ENCODE measurements at regions not wholly inside any gene's neighbourhood (a gene's known extent, or its start where the extent isn't known, plus 50 kb on each side); places are given as distances from the start of the nearest gene placed in this dataset.

- no peak overlapping the region for H3K4me2 ChIP-seq (ENCODE audit: insufficient read depth in 1 of 2, low read depth in 2 of 2, low read length in 2 of 2)
- CTCF ChIA-PET (ENCODE audit: partially characterized antibody), result interaction anchor here (0.7 to 2.9 kb wide), 4 partner anchors 8 to 208 kb away, joined by 3 to 26 read pairs (median 3); no protein-coding TSS in a partner anchor
- TF ChIP-seq HDAC6 (IDR thresholded peaks at IDR 0.05; ENCODE audit: low read depth, low read length), result no peak
- no peak for TF ChIP-seq EZH2 (IDR thresholded peaks at IDR 0.05; ENCODE audit: low read depth, low read length, severe bottlenecking)
- TF ChIP-seq ASH2L (IDR thresholded peaks at IDR 0.05; ENCODE audit: low read length), result no peak
- no peak for TF ChIP-seq USF2 (IDR thresholded peaks at IDR 0.05; ENCODE audit: low read length)
- no peak for TF ChIP-seq ATF3 (IDR thresholded peaks at IDR 0.05; ENCODE audit: insufficient read depth, low read depth, low read length)
- TF ChIP-seq BCL11A (IDR thresholded peaks at IDR 0.05; ENCODE audit: low read depth in 2 of 2, low read length in 2 of 2), result no peak
- TF ChIP-seq SIRT6 (IDR thresholded peaks at IDR 0.05; ENCODE audit: low read length), result no peak
- TF ChIP-seq POLR2A (IDR thresholded peaks at IDR 0.05; ENCODE audit: control extremely low read depth in 1 of 2, low read depth in 2 of 2, low read length in 2 of 2), result no peak
- TF ChIP-seq TCF12 (IDR thresholded peaks at IDR 0.05; ENCODE audit: low read depth, low read length), result no peak
- no peak for TF ChIP-seq EP300 (IDR thresholded peaks at IDR 0.05; ENCODE audit: borderline replicate concordance in 1 of 2, low read depth in 2 of 2, low read length in 2 of 2)
- no peak for TF ChIP-seq SUZ12 (IDR thresholded peaks at IDR 0.05; ENCODE audit: low read length)
- no peak for TF ChIP-seq RXRA (IDR thresholded peaks at IDR 0.05; ENCODE audit: insufficient read depth, low read depth, low read length)
These were observed 313.5 kb upstream of the MSX2 start for GRCh38 chr5:174410716-174411478.

More at GRCh38 chr5:174410716-174411478, 313.5 kb upstream of the MSX2 start:
- no peak overlapping the region for H3K27ac ChIP-seq (ENCODE audit: low read depth, low read length)
- H3K56ac ChIP-seq (replicated peaks; ENCODE audit: insufficient read length, low read depth, low read length), result no peak overlapping the region
- no peak for FAIRE-seq
- no peaks in the 10 kb centered on the region for H4K20me1 ChIP-seq (replicated peaks in 1 of 2; ENCODE audit: control insufficient read depth in 1 of 2, insufficient read depth in 2 of 2, low read length in 2 of 2)
- H3K79me1 ChIP-seq (ENCODE audit: low read depth, low read length), result no peaks in the 10 kb centered on the region
- H4K8ac ChIP-seq (ENCODE audit: extremely low read depth, insufficient read depth, low read length), result no peak overlapping the region
- H3K9ac ChIP-seq (replicated peaks in 1 of 4; ENCODE audit: extremely low read depth in 1 of 4, low read depth in 3 of 4, low read length in 3 of 4), result no peak overlapping the region
- no peak overlapping the region for H3K4me3 ChIP-seq (ENCODE audit: extremely low read depth in 1 of 4, insufficient read depth in 2 of 4, low read depth in 3 of 4, low read length in 4 of 4)
- no peak for DNase-seq (ENCODE audit: low read depth in 1 of 2, low spot score in 2 of 2)
- POLR2A ChIA-PET (ENCODE audit: partially characterized antibody), result no interaction called here
- no peak overlapping the region for H4K91ac ChIP-seq (replicated peaks; ENCODE audit: insufficient read length, low read length)
- H2AFZ ChIP-seq (ENCODE audit: low read length), result no peak overlapping the region
- no peaks in the 10 kb centered on the region for H3K4me1 ChIP-seq (replicated peaks in 1 of 4; ENCODE audit: control insufficient read depth in 3 of 4, insufficient read depth in 4 of 4, low read length in 3 of 4)
- 86% methylated on average over 12 of the region's 12 CpGs; no CpG with 5 or more reads in 1 of the 2 experiments for WGBS, 2 experiments (ENCODE audit: extremely low coverage in 1 of 2, insufficient coverage in 1 of 2, insufficient read length in 1 of 2, insufficient replicate concordance in 2 of 2, low coverage in 1 of 2, low lambda C conversion rate in 2 of 2, missing lambda C conversion rate in 1 of 2)
- H2BK20ac ChIP-seq (ENCODE audit: low read length), result no peak overlapping the region
- H3K79me2 ChIP-seq (ENCODE audit: control insufficient read depth in 1 of 2, insufficient read depth in 2 of 2, low read length in 2 of 2), result no peaks in the 10 kb centered on the region
- no peak overlapping the region for H2BK120ac ChIP-seq (replicated peaks; ENCODE audit: low read depth, low read length)
- H3K9me3 ChIP-seq (ENCODE audit: insufficient read depth in 2 of 2, low read depth in 1 of 2, low read length in 1 of 2), result no peaks in the 10 kb centered on the region; a peak in 1 of 4 replicates
- no peak overlapping the region for H3K14ac ChIP-seq (ENCODE audit: insufficient read length)
- H3K4ac ChIP-seq (replicated peaks; ENCODE audit: insufficient read length, low read depth, low read length), result no peak overlapping the region
- no peaks in the 10 kb centered on the region for H3K27me3 ChIP-seq (replicated peaks in 1 of 4; ENCODE audit: control insufficient read depth in 3 of 4, extremely low read depth in 1 of 4, insufficient read depth in 3 of 4, low read length in 3 of 4)
- H2BK5ac ChIP-seq (ENCODE audit: low read depth, low read length), result no peak overlapping the region
- H3K23me2 ChIP-seq (ENCODE audit: low read depth, low read length), result no peaks in the 10 kb centered on the region
- no peak overlapping the region for H2BK15ac ChIP-seq (ENCODE audit: low read length)
- no peaks in the 10 kb centered on the region for H3K36me3 ChIP-seq (ENCODE audit: control insufficient read depth in 2 of 4, insufficient read depth in 4 of 4, low read length in 3 of 4)
- no peak overlapping the region for H2BK12ac ChIP-seq (ENCODE audit: low read depth, low read length)
- no peak overlapping the region for H2AK5ac ChIP-seq (ENCODE audit: low read depth, low read length)
- no peak overlapping the region for H4K5ac ChIP-seq (ENCODE audit: insufficient read length, low read depth, low read length)
- H3K18ac ChIP-seq (ENCODE audit: extremely low read depth, low read length), result no peak overlapping the region
- H3K23ac ChIP-seq (ENCODE audit: insufficient read length), result no peak overlapping the region
